ENCODE measurements at regions not wholly inside any gene's neighbourhood (a gene's known extent, or its start where the extent isn't known, plus 50 kb on each side); places are given as distances from the start of the nearest gene placed in this dataset.

- Histone ChIP-seq H3K9me3 (ENCODE audit: insufficient read depth, low read depth, low read length) (peaks cover 3% of the 10 kb centered on the region), H3K4me1 (ENCODE audit: insufficient read depth, low read length) (no peaks in the 10 kb centered on the region), H3K9ac (ENCODE audit: low read length) (no peak overlapping the region), H4K20me1 (ENCODE audit: insufficient read depth, low read length) (no peaks in the 10 kb centered on the region), H3K27me3 (ENCODE audit: insufficient read depth, low read length) (no peaks in the 10 kb centered on the region), H3K79me2 (ENCODE audit: insufficient read depth, low read length) (no peaks in the 10 kb centered on the region), H3K4me2 (ENCODE audit: low read length) (no peak overlapping the region), H3K4me3 (ENCODE audit: insufficient read depth, low read depth, low read length) (no peak overlapping the region), H2AFZ (ENCODE audit: low read depth, low read length) (no peak overlapping the region), H3K36me3 (ENCODE audit: insufficient read depth, low read length) (no peaks in the 10 kb centered on the region), H3K27ac (ENCODE audit: low read depth, low read length) (no peak overlapping the region)
- FAIRE-seq (no peak), DNase-seq (ENCODE audit: low read depth) (no peak)
- Mint-ChIP-seq H3K27me3 (ENCODE audit: low read depth, unreplicated experiment) (no peaks in the 10 kb centered on the region), H3K27ac (ENCODE audit: unreplicated experiment) (no peak overlapping the region), H3K4me1 (ENCODE audit: low read depth, unreplicated experiment) (no peaks in the 10 kb centered on the region), H3K9me3 (ENCODE audit: unreplicated experiment) (peaks cover 7% of the 10 kb centered on the region), H3K4me3 (ENCODE audit: unreplicated experiment) (no peak overlapping the region), H3K36me3 (ENCODE audit: low read depth, unreplicated experiment) (no peaks in the 10 kb centered on the region)
- TF ChIP-seq, protein P1, sequence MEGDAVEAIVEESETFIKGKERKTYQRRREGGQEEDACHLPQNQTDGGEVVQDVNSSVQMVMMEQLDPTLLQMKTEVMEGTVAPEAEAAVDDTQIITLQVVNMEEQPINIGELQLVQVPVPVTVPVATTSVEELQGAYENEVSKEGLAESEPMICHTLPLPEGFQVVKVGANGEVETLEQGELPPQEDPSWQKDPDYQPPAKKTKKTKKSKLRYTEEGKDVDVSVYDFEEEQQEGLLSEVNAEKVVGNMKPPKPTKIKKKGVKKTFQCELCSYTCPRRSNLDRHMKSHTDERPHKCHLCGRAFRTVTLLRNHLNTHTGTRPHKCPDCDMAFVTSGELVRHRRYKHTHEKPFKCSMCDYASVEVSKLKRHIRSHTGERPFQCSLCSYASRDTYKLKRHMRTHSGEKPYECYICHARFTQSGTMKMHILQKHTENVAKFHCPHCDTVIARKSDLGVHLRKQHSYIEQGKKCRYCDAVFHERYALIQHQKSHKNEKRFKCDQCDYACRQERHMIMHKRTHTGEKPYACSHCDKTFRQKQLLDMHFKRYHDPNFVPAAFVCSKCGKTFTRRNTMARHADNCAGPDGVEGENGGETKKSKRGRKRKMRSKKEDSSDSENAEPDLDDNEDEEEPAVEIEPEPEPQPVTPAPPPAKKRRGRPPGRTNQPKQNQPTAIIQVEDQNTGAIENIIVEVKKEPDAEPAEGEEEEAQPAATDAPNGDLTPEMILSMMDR (IDR thresholded peaks at IDR 0.05; ENCODE audit: insufficient read depth, low read depth, low read length) = no peak
- no peak for TF ChIP-seq EZH2 (IDR thresholded peaks at IDR 0.05; ENCODE audit: insufficient read depth, low read length)
Measured at GRCh38 chr1:95754412-95754811, 520.4 kb downstream of the RWDD3 start.

DNA sequence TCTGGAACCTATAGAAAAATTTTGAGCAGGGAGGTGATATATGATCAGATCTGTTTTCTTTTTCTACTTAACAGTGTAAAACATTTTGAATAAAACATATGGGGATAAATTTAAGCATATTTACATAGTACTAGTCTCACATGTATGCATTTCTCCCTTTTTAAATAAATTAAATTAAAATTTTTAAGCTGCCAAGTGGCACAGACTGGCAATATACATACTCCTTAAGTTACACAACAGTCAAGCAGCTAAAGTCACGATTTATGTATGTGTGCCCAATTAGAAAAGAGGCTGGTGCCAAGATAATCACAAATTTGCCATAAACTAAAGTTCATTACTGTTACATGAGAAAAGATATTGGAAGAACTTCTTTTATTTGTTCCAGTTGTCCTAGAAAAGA is 532.0 kb downstream of the RWDD3 start:
- H3K4me3 Mint-ChIP-seq (ENCODE audit: unreplicated experiment) = no peak overlapping the region
- TF ChIP-seq, protein P1 (IDR thresholded peaks at IDR 0.05; ENCODE audit: insufficient read depth, low read depth, low read length) = no peak
- no peak for TF ChIP-seq EZH2 (IDR thresholded peaks at IDR 0.05; ENCODE audit: insufficient read depth, low read length)
- no peaks in the 10 kb centered on the region for H3K27me3 Mint-ChIP-seq (ENCODE audit: low read depth, unreplicated experiment)
- H3K9me3 Mint-ChIP-seq (ENCODE audit: unreplicated experiment) = peaks cover 7% of the 10 kb centered on the region
- H3K36me3 Mint-ChIP-seq (ENCODE audit: low read depth, unreplicated experiment) = no peaks in the 10 kb centered on the region
- Histone ChIP-seq H3K9me3 (ENCODE audit: insufficient read depth, low read depth, low read length) (no peaks in the 10 kb centered on the region), H3K4me1 (ENCODE audit: insufficient read depth, low read length) (no peaks in the 10 kb centered on the region), H3K4me2 (ENCODE audit: low read length) (no peak overlapping the region), H3K27me3 (ENCODE audit: insufficient read depth, low read length) (no peaks in the 10 kb centered on the region), H3K4me3 (ENCODE audit: insufficient read depth, low read depth, low read length) (no peak overlapping the region), H3K79me2 (ENCODE audit: insufficient read depth, low read length) (no peaks in the 10 kb centered on the region), H3K27ac (ENCODE audit: low read depth, low read length) (no peak overlapping the region), H4K20me1 (ENCODE audit: insufficient read depth, low read length) (no peaks in the 10 kb centered on the region), H2AFZ (ENCODE audit: low read depth, low read length) (no peak overlapping the region), H3K36me3 (ENCODE audit: insufficient read depth, low read length) (no peaks in the 10 kb centered on the region), H3K9ac (ENCODE audit: low read length) (no peak overlapping the region)
- DNase-seq (ENCODE audit: low read depth) (no peak), FAIRE-seq (no peak)
- no peaks in the 10 kb centered on the region for H3K4me1 Mint-ChIP-seq (ENCODE audit: low read depth, unreplicated experiment)
- H3K27ac Mint-ChIP-seq (ENCODE audit: unreplicated experiment) = no peak overlapping the region

GRCh38 chr1:95770581-95770980 is 536.6 kb downstream of the RWDD3 start:
- Mint-ChIP-seq H3K27ac (ENCODE audit: unreplicated experiment) (no peak overlapping the region), H3K4me1 (ENCODE audit: low read depth, unreplicated experiment) (no peaks in the 10 kb centered on the region), H3K4me3 (ENCODE audit: unreplicated experiment) (no peak overlapping the region), H3K27me3 (ENCODE audit: low read depth, unreplicated experiment) (no peaks in the 10 kb centered on the region), H3K9me3 (ENCODE audit: unreplicated experiment) (no peaks in the 10 kb centered on the region), H3K36me3 (ENCODE audit: low read depth, unreplicated experiment) (no peaks in the 10 kb centered on the region)
- Histone ChIP-seq H3K4me3 (ENCODE audit: insufficient read depth, low read depth, low read length) (no peak overlapping the region), H3K27ac (ENCODE audit: low read depth, low read length) (no peak overlapping the region), H4K20me1 (ENCODE audit: insufficient read depth, low read length) (no peaks in the 10 kb centered on the region), H3K36me3 (ENCODE audit: insufficient read depth, low read length) (no peaks in the 10 kb centered on the region), H3K4me2 (ENCODE audit: low read length) (no peak overlapping the region), H3K9me3 (ENCODE audit: insufficient read depth, low read depth, low read length) (peaks cover 4% of the 10 kb centered on the region), H2AFZ (ENCODE audit: low read depth, low read length) (no peak overlapping the region), H3K9ac (ENCODE audit: low read length) (no peak overlapping the region), H3K27me3 (ENCODE audit: insufficient read depth, low read length) (no peaks in the 10 kb centered on the region), H3K4me1 (ENCODE audit: insufficient read depth, low read length) (no peaks in the 10 kb centered on the region), H3K79me2 (ENCODE audit: insufficient read depth, low read length) (no peaks in the 10 kb centered on the region)
- DNase-seq (ENCODE audit: low read depth) (no peak), FAIRE-seq (no peak)
- TF ChIP-seq, protein P1 (IDR thresholded peaks at IDR 0.05; ENCODE audit: insufficient read depth, low read depth, low read length) = no peak
- no peak for TF ChIP-seq EZH2 (IDR thresholded peaks at IDR 0.05; ENCODE audit: insufficient read depth, low read length)

Measured in astrocyte (in vitro differentiated cells and primary cell).